IMR-90 (cell line): ENCODE measurements at regions not wholly inside any gene's neighbourhood (a gene's known extent, or its start where the extent isn't known, plus 50 kb on each side); places are given as distances from the start of the nearest gene placed in this dataset.

Source experiments
- ATAC-seq: fragments of 200-7000 bp; cut with Tn5 transposase; 2 replicates; pipeline ENCODE4 v1.9.1; 2020; ENCODE audit warnings: low read depth, mild to moderate bottlenecking, moderate library complexity
- BruUV-seq: library from RNA; stranded (reverse); fragments of 400-500 nt; replicated peaks from 2 replicates; lab custom pipeline; 2021; lab: Mats Ljungman, UMichigan
- CTCF ChIA-PET: fragments of 300-600 bp; formaldehyde crosslinking; extraction: SDS; loops from one replicate; lab custom pipeline; 2021; ENCODE audit warnings: antibody characterized with exemption; lab: Yijun Ruan, JAX
- POLR2A ChIA-PET: fragments of 300-600 bp; sonication (Branson Sonifier 250); formaldehyde crosslinking; loops from one replicate; lab custom pipeline; 2022; ENCODE audit warnings: antibody characterized with exemption; ENCODE audit not compliant: unreplicated experiment; lab: Charles Lee
- DNase-seq: peaks from one replicate; pipeline ENCODE4 v3.0.0; 2013
- H2AFZ ChIP-seq: replicated peaks from 2 replicates; pipeline ENCODE3; 2013; ENCODE audit warnings: low read length, mild to moderate bottlenecking; ENCODE audit not compliant: poor library complexity
- H2AK5ac ChIP-seq: 2 replicates; pipeline ENCODE4 v1.6.1; 2013; ENCODE audit warnings: low read depth, low read length, inconsistent platforms
- H2AK9ac ChIP-seq: replicated peaks from 2 replicates; pipeline ENCODE3; 2013; ENCODE audit warnings: mild to moderate bottlenecking, low read depth, low read length, moderate library complexity; ENCODE audit not compliant: poor library complexity
- H2BK120ac ChIP-seq: 2 replicates; pipeline ENCODE4 v1.6.1; 2013; ENCODE audit warnings: low read depth, low read length, inconsistent platforms
- H2BK15ac ChIP-seq: 3 replicates; pipeline ENCODE4 v1.6.1; 2013; ENCODE audit warnings: low read depth, low read length, inconsistent platforms
- H2BK20ac ChIP-seq: 2 replicates; pipeline ENCODE4 v1.6.1; 2013; ENCODE audit warnings: low read depth, mild to moderate bottlenecking, inconsistent platforms, low read length, moderate library complexity
- H2BK5ac ChIP-seq: 2 replicates; pipeline ENCODE4 v1.6.1; 2013; ENCODE audit warnings: mild to moderate bottlenecking, low read depth, low read length, inconsistent platforms; ENCODE audit not compliant: poor library complexity, severe bottlenecking
- H3K14ac ChIP-seq: replicated peaks from 2 replicates; pipeline ENCODE4 v1.6.1; 2013; ENCODE audit warnings: low read depth, low read length, inconsistent platforms
- H3K18ac ChIP-seq: 2 replicates; pipeline ENCODE4 v1.6.1; 2013; ENCODE audit warnings: low read depth, low read length, control low read depth
- H3K23ac ChIP-seq: 2 replicates; pipeline ENCODE4 v1.6.1; 2013; ENCODE audit warnings: low read depth, low read length, inconsistent platforms
- H3K27ac ChIP-seq: 2 replicates; pipeline ENCODE4 v1.5.1; 2013; ENCODE audit warnings: mild to moderate bottlenecking, control low read depth, low read length; ENCODE audit not compliant: insufficient read depth
- H3K27me3 ChIP-seq: 2 replicates; pipeline ENCODE4 v1.6.1; 2013; ENCODE audit warnings: low read length; ENCODE audit not compliant: control insufficient read depth, insufficient read depth
- H3K36me3 ChIP-seq: 2 replicates; pipeline ENCODE4 v1.6.1; 2013; ENCODE audit warnings: low read length, mixed read lengths; ENCODE audit not compliant: control insufficient read depth, insufficient read depth
- H3K4ac ChIP-seq: 2 replicates; pipeline ENCODE4 v1.6.1; 2013; ENCODE audit warnings: low read depth, low read length, inconsistent platforms
- H3K4me1 ChIP-seq: 2 replicates; pipeline ENCODE4 v1.6.1; 2013; ENCODE audit warnings: low read length, mixed read lengths; ENCODE audit not compliant: control insufficient read depth, insufficient read depth
- H3K4me2 ChIP-seq: 2 replicates; pipeline ENCODE4 v1.6.1; 2013; ENCODE audit warnings: low read depth, mild to moderate bottlenecking, control low read depth, low read length, moderate library complexity
- H3K4me3 ChIP-seq: 2 replicates; pipeline ENCODE4 v1.5.1; 2013; ENCODE audit warnings: low read depth, mild to moderate bottlenecking, control low read depth, low read length, moderate library complexity; ENCODE audit not compliant: insufficient read depth
- H3K56ac ChIP-seq: 2 replicates; pipeline ENCODE4 v1.6.1; 2013; ENCODE audit warnings: low read length, inconsistent platforms; ENCODE audit not compliant: insufficient read depth; ENCODE audit errors: extremely low read depth
- H3K79me1 ChIP-seq, 2 experiments: 2 replicates each; pipeline ENCODE4 v1.6.1; 2013; ENCODE audit warnings: low read length in 2 of 2, inconsistent platforms in 1 of 2, low read depth in 1 of 2
- H3K9ac ChIP-seq: 2 replicates; pipeline ENCODE4 v1.6.1; 2013; ENCODE audit warnings: low read depth, low read length, control low read depth
- H3K9me1 ChIP-seq: 2 replicates; pipeline ENCODE4 v1.6.1; 2013; ENCODE audit warnings: low read length, inconsistent platforms; ENCODE audit not compliant: insufficient read depth
- H3K9me3 ChIP-seq: 2 replicates; pipeline ENCODE4 v1.6.1; 2013; ENCODE audit warnings: low read length; ENCODE audit not compliant: control insufficient read depth, insufficient read depth
- H4K20me1 ChIP-seq: 2 replicates; pipeline ENCODE4 v1.6.1; 2013; ENCODE audit warnings: low read length, inconsistent platforms; ENCODE audit not compliant: insufficient read depth
- H4K5ac ChIP-seq: 2 replicates; pipeline ENCODE4 v1.6.1; 2013; ENCODE audit warnings: mild to moderate bottlenecking, low read depth, low read length, control low read depth
- H4K8ac ChIP-seq, 2 experiments: 2 replicates each; pipeline ENCODE4 v1.6.1; 2013; ENCODE audit warnings: low read depth in 2 of 2, low read length in 2 of 2, control low read depth in 1 of 2, inconsistent platforms in 1 of 2
- H4K91ac ChIP-seq: 2 replicates; pipeline ENCODE4 v1.6.1; 2013; ENCODE audit warnings: low read depth, low read length, inconsistent platforms; ENCODE audit not compliant: insufficient read depth
- BHLHE40 ChIP-seq: fragments of 150-350 bp; IDR thresholded peaks from 2 replicates; pipeline ENCODE4 v1.6.1; 2016; ENCODE audit warnings: mild to moderate bottlenecking, low read depth, low read length
- FOS ChIP-seq: fragments of 150-350 bp; IDR thresholded peaks from 2 replicates; pipeline ENCODE4 v1.6.1; 2016; ENCODE audit warnings: low read depth, low read length
- MAFK ChIP-seq: IDR thresholded peaks from 2 replicates; pipeline ENCODE4 v1.6.1; 2012; ENCODE audit warnings: low read depth, low read length, improper control_type of control experiment
- MXI1 ChIP-seq: IDR thresholded peaks from 2 replicates; pipeline ENCODE4 v1.6.1; 2012; ENCODE audit warnings: low read depth, mild to moderate bottlenecking, low read length, moderate library complexity, borderline replicate concordance
- NFE2L2 ChIP-seq: fragments of 150-350 bp; IDR thresholded peaks from 2 replicates; pipeline ENCODE4 v1.6.1; 2016; ENCODE audit warnings: low read depth, mild to moderate bottlenecking, low read length
- POLR2A ChIP-seq: IDR thresholded peaks from 2 replicates; pipeline ENCODE4 v1.6.1; 2012; ENCODE audit warnings: mild to moderate bottlenecking, low read depth, low read length
- RAD21 ChIP-seq: IDR thresholded peaks from 2 replicates; pipeline ENCODE4 v1.6.1; 2012; ENCODE audit warnings: low read length, improper control_type of control experiment
- RCOR1 ChIP-seq: IDR thresholded peaks from 2 replicates; pipeline ENCODE4 v1.6.1; 2012; ENCODE audit warnings: mild to moderate bottlenecking, low read length, improper control_type of control experiment; ENCODE audit not compliant: insufficient replicate concordance
- RFX5 ChIP-seq: IDR thresholded peaks from 2 replicates; pipeline ENCODE4 v1.8.0; 2012; ENCODE audit warnings: low read depth, mild to moderate bottlenecking, low read length, moderate library complexity
- WGBS, 2 experiments: methylation state at CpG; one replicate each; pipeline versions ENCODE4 v1.1.5 to v1.1.7; 2013; ENCODE audit warnings: missing lambda C conversion rate in 2 of 2; ENCODE audit not compliant: insufficient read length in 1 of 2; ENCODE audit errors: extremely low coverage in 2 of 2; 5-methylcytosine and 5-hydroxymethylcytosine counted together
- dilution Hi-C: fragments of 300-500 bp; cut with HindIII; formaldehyde crosslinking; loops from one replicate; pipeline ENCODE4 v1.14.3; 2018; ENCODE audit warnings: low sequenced_read_pairs; ENCODE audit not compliant: unreplicated experiment
- in situ Hi-C: fragments of 300-500 bp; cut with MboI; formaldehyde crosslinking; loops from 3 replicates; pipeline ENCODE4 v1.14.3; 2019; ENCODE audit warnings: low sequenced_read_pairs, inconsistent platforms, mixed read lengths
- intact Hi-C: fragments of 100-400 bp; cut with micrococcal nuclease; formaldehyde crosslinking; loops from 2 replicates; pipeline ENCODE4 v1.10.0; 2022
- TF ChIP-seq, protein P1 (sequence below): conservative IDR thresholded peaks from 2 replicates; pipeline ENCODE4 v1.5.1; 2012; ENCODE audit warnings: mild to moderate bottlenecking, low read depth, low read length, improper control_type of control experiment
- TF ChIP-seq, protein P2 (sequence below): fragments of 150-350 bp; IDR thresholded peaks from 2 replicates; pipeline ENCODE4 v1.6.1; 2016; ENCODE audit warnings: low read depth, mild to moderate bottlenecking, low read length, moderate library complexity, borderline replicate concordance

DNA sequence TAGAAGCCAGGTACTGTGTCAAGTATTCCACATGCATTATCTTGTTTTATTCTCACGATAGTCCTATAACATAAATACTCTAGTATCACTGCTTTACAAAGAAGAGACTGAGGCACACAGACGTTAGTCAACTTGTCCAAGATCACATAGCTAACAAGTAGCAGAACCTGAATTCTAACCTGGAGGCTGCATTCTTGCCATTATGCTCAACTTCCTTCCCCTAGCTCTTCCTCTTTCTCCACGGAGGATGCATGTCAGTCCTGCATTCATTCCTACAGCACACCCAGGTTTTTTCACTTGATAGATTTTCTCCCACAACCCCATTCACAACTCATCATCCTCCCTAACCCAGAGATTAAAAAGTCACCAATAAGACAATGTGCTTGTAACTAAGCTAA is 388.5 kb upstream of the NFE2L3 start:
- no peak overlapping the region for H3K4me3 ChIP-seq
- no peak overlapping the region for H3K18ac ChIP-seq
- no peak overlapping the region for H2BK5ac ChIP-seq
- H3K27me3 ChIP-seq: no peaks in the 10 kb centered on the region; the same call in 1 of the 2 replicates
- no peak overlapping the region for H3K9ac ChIP-seq
- ChIA-PET POLR2A (no interaction called here), CTCF (interaction anchor here (0.7 kb wide), 1 partner anchor 8 kb away, joined by 3 read pairs; no protein-coding TSS in a partner anchor)
- TF ChIP-seq RAD21 (no peak), FOS (no peak), NFE2L2 (no peak), BHLHE40 (no peak), MAFK (no peak), RFX5 (no peak), POLR2A (no peak), RCOR1 (no peak), MXI1 (no peak)
- TF ChIP-seq, protein P1, sequence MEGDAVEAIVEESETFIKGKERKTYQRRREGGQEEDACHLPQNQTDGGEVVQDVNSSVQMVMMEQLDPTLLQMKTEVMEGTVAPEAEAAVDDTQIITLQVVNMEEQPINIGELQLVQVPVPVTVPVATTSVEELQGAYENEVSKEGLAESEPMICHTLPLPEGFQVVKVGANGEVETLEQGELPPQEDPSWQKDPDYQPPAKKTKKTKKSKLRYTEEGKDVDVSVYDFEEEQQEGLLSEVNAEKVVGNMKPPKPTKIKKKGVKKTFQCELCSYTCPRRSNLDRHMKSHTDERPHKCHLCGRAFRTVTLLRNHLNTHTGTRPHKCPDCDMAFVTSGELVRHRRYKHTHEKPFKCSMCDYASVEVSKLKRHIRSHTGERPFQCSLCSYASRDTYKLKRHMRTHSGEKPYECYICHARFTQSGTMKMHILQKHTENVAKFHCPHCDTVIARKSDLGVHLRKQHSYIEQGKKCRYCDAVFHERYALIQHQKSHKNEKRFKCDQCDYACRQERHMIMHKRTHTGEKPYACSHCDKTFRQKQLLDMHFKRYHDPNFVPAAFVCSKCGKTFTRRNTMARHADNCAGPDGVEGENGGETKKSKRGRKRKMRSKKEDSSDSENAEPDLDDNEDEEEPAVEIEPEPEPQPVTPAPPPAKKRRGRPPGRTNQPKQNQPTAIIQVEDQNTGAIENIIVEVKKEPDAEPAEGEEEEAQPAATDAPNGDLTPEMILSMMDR: no peak
- TF ChIP-seq, protein P2, sequence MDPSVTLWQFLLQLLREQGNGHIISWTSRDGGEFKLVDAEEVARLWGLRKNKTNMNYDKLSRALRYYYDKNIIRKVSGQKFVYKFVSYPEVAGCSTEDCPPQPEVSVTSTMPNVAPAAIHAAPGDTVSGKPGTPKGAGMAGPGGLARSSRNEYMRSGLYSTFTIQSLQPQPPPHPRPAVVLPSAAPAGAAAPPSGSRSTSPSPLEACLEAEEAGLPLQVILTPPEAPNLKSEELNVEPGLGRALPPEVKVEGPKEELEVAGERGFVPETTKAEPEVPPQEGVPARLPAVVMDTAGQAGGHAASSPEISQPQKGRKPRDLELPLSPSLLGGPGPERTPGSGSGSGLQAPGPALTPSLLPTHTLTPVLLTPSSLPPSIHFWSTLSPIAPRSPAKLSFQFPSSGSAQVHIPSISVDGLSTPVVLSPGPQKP: no peak
- no TSS peak for BruUV-seq
- H3K4me2 ChIP-seq: no peak overlapping the region
- H3K36me3 ChIP-seq: no peaks in the 10 kb centered on the region
- no peaks in the 10 kb centered on the region for H4K20me1 ChIP-seq
- H2BK15ac ChIP-seq: no peak overlapping the region
- WGBS, 2 experiments: 47% methylated on average over 2 of the region's 3 CpGs; no CpG with 5 or more reads in 1 of the 2 experiments
- no peak overlapping the region for H3K14ac ChIP-seq
- H3K4ac ChIP-seq: no peak overlapping the region
- H4K5ac ChIP-seq: no peak overlapping the region
- H2AFZ ChIP-seq: no peak overlapping the region
- DNase-seq: no peak
- no peak overlapping the region for H4K8ac ChIP-seq
- H4K91ac ChIP-seq: no peak overlapping the region
- H2BK120ac ChIP-seq: no peak overlapping the region
- no peaks in the 10 kb centered on the region for H3K9me1 ChIP-seq
- dilution Hi-C loops (no loop called here), intact Hi-C loops (no loop called here), in situ Hi-C loops (no loop called here)
- H2AK9ac ChIP-seq: no peak overlapping the region
- no peaks in the 10 kb centered on the region for H3K9me3 ChIP-seq
- H2AK5ac ChIP-seq: no peak overlapping the region
- no peak for ATAC-seq
- H3K56ac ChIP-seq: no peak overlapping the region
- no peaks in the 10 kb centered on the region for H3K4me1 ChIP-seq
- H2BK20ac ChIP-seq: no peak overlapping the region
- H3K27ac ChIP-seq: no peak overlapping the region
- no peaks in the 10 kb centered on the region for H3K79me1 ChIP-seq
- H3K23ac ChIP-seq: no peak overlapping the region
